ENCODE measurements at regions not wholly inside any gene's neighbourhood (a gene's known extent, or its start where the extent isn't known, plus 50 kb on each side); places are given as distances from the start of the nearest gene placed in this dataset.

DNA sequence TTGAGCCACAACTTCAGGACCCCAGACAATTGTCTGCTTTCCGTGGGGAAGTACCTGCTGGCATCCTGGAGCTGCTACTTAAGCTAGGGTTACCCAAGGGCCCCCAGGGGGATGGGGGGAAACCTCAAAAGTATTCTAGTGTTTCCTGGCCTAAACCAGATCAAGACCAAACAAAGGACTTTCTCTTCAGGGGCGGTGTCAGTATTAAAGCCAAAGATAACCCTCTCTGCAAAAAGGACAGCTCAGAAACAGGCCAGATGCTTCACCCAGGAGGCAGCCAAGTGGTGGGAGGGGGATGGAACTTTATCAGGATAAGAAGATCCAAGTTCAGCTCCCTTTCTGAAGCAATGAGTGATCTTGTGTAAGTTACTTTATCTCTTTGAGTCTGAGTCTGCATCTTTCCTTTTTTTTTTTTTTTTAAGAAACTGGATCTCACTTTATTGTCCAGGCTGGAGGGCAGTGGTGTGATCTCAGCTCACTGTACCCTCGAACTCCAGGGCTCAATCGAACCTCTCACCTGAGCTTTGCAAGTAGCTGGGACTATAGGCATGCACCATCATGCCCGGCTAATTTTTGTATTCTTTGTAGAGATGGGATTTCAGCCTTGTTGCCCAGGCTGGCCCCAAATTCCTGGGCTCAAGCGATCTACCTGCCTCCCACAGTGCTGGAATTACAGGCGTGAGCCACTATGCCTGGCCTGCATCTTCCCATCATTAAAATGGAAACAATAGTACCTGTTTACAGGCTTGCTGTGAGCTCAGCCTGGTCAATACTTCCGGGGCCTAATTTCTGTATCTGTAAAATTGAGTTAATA, 151.8 kb upstream of the PTPRM start:
- TF ChIP-seq, protein P1, sequence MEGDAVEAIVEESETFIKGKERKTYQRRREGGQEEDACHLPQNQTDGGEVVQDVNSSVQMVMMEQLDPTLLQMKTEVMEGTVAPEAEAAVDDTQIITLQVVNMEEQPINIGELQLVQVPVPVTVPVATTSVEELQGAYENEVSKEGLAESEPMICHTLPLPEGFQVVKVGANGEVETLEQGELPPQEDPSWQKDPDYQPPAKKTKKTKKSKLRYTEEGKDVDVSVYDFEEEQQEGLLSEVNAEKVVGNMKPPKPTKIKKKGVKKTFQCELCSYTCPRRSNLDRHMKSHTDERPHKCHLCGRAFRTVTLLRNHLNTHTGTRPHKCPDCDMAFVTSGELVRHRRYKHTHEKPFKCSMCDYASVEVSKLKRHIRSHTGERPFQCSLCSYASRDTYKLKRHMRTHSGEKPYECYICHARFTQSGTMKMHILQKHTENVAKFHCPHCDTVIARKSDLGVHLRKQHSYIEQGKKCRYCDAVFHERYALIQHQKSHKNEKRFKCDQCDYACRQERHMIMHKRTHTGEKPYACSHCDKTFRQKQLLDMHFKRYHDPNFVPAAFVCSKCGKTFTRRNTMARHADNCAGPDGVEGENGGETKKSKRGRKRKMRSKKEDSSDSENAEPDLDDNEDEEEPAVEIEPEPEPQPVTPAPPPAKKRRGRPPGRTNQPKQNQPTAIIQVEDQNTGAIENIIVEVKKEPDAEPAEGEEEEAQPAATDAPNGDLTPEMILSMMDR (IDR thresholded peaks at IDR 0.05), result no peak
- no peak for TF ChIP-seq POLR2AphosphoS5 (IDR thresholded peaks at IDR 0.05; ENCODE audit: low read depth, low read length)
- TF ChIP-seq, protein P2, sequence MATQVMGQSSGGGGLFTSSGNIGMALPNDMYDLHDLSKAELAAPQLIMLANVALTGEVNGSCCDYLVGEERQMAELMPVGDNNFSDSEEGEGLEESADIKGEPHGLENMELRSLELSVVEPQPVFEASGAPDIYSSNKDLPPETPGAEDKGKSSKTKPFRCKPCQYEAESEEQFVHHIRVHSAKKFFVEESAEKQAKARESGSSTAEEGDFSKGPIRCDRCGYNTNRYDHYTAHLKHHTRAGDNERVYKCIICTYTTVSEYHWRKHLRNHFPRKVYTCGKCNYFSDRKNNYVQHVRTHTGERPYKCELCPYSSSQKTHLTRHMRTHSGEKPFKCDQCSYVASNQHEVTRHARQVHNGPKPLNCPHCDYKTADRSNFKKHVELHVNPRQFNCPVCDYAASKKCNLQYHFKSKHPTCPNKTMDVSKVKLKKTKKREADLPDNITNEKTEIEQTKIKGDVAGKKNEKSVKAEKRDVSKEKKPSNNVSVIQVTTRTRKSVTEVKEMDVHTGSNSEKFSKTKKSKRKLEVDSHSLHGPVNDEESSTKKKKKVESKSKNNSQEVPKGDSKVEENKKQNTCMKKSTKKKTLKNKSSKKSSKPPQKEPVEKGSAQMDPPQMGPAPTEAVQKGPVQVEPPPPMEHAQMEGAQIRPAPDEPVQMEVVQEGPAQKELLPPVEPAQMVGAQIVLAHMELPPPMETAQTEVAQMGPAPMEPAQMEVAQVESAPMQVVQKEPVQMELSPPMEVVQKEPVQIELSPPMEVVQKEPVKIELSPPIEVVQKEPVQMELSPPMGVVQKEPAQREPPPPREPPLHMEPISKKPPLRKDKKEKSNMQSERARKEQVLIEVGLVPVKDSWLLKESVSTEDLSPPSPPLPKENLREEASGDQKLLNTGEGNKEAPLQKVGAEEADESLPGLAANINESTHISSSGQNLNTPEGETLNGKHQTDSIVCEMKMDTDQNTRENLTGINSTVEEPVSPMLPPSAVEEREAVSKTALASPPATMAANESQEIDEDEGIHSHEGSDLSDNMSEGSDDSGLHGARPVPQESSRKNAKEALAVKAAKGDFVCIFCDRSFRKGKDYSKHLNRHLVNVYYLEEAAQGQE (IDR thresholded peaks at IDR 0.05; ENCODE audit: insufficient read depth in 1 of 2, low read depth in 2 of 2, low read length in 1 of 2), result no peak
